Bronchial epithelial cell (primary cell): ENCODE measurements at regions not wholly inside any gene's neighbourhood (a gene's known extent, or its start where the extent isn't known, plus 50 kb on each side); places are given as distances from the start of the nearest gene placed in this dataset.

ENCODE experiments used
- DNase-seq: peaks from one replicate; pipeline ENCODE4 v3.0.0-alpha.2; 2010; ENCODE audit warnings: low read depth
- FAIRE-seq: peaks from 2 replicates; lab custom pipeline; 2011; peaks lifted over from hg19 to GRCh38; lab: Jason Lieb, UNC
- H3K27me3 ChIP-seq: 2 replicates; pipeline ENCODE4 v1.5.1; 2011; ENCODE audit warnings: low read length; ENCODE audit not compliant: control insufficient read depth, insufficient read depth
- H3K36me3 ChIP-seq: 2 replicates; pipeline ENCODE4 v1.5.1; 2011; ENCODE audit warnings: low read length; ENCODE audit not compliant: control insufficient read depth, insufficient read depth
- H3K4me3 ChIP-seq: 2 replicates; pipeline ENCODE4 v1.5.1; 2011; ENCODE audit warnings: mild to moderate bottlenecking, low read depth, low read length, control low read depth
- CTCF ChIP-seq: IDR thresholded peaks from 2 replicates; pipeline ENCODE4 v1.5.1; 2011; ENCODE audit warnings: mild to moderate bottlenecking, moderate library complexity, low read length, control low read depth, inconsistent platforms; ENCODE audit not compliant: insufficient read depth, severe bottlenecking

- DNase-seq = no peak
- Histone ChIP-seq H3K36me3 (no peaks in the 10 kb centered on the region), H3K4me3 (no peak overlapping the region), H3K27me3 (peaks cover under 1% of the 10 kb centered on the region)
- no peak for FAIRE-seq
- TF ChIP-seq CTCF = no peak
These were observed 278.4 kb downstream of the PCNX1 start for GRCh38 chr14:71185637-71186036.

- TF ChIP-seq CTCF = no peak
- Histone ChIP-seq H3K27me3 (no peaks in the 10 kb centered on the region), H3K4me3 (no peak overlapping the region), H3K36me3 (no peaks in the 10 kb centered on the region)
- no peak for DNase-seq
- no peak for FAIRE-seq
These were observed 280.5 kb downstream of the PCNX1 start for GRCh38 chr14:71187633-71188356.

- Histone ChIP-seq H3K27me3 (peaks cover 2% of the 10 kb centered on the region), H3K36me3 (no peaks in the 10 kb centered on the region), H3K4me3 (no peak overlapping the region)
- no peak for TF ChIP-seq CTCF
- FAIRE-seq (no peak), DNase-seq (no peak)
These were observed 283.6 kb downstream of the PCNX1 start for GRCh38 chr14:71190770-71191374.

- peaks cover 2% of the 10 kb centered on the region for H3K27me3 ChIP-seq
- FAIRE-seq (peak; percentile 50), DNase-seq (peak; percentile 52)
- no peaks in the 10 kb centered on the region for H3K36me3 ChIP-seq
- TF ChIP-seq CTCF = no peak
- H3K4me3 ChIP-seq = no peak overlapping the region
These were observed 286.4 kb downstream of the PCNX1 start for GRCh38 chr14:71193663-71194062.

DNA sequence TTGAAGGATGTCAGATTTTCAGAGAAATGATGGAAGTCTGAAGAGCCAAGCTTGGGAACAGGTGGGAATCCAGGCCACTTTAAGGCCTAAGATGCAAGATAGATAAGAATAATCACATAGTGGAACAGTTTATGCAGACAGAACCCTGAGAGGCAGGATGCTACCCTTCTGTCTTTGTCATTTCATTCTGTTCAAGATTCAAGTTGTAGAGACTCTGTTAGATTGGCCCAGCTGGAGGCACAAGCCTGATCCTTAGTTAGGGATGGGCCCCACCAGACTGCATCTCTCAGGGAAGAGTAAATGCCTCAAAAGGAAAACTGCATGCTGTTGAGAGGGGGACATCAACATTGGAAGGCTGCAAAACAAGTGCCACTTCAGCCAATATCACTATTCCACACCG, 287.0 kb downstream of the PCNX1 start:
- FAIRE-seq (no peak), DNase-seq (no peak)
- TF ChIP-seq CTCF = no peak
- no peaks in the 10 kb centered on the region for H3K36me3 ChIP-seq
- H3K27me3 ChIP-seq = peaks cover 2% of the 10 kb centered on the region
- H3K4me3 ChIP-seq = no peak overlapping the region
